ENCODE measurements at regions not wholly inside any gene's neighbourhood (a gene's known extent, or its start where the extent isn't known, plus 50 kb on each side); places are given as distances from the start of the nearest gene placed in this dataset.

- intact Hi-C loops (cut with micrococcal nuclease) (no loop called here), dilution Hi-C loops (cut with HindIII; ENCODE audit: low sequenced_read_pairs, unreplicated experiment) (no loop called here), in situ Hi-C loops (cut with MboI; ENCODE audit: low sequenced_read_pairs) (no loop called here)
- no peaks in the 10 kb centered on the region for H3K4me1 ChIP-seq (ENCODE audit: control insufficient read depth, insufficient read depth, low read length)
- no peak overlapping the region for H3K56ac ChIP-seq (ENCODE audit: extremely low read depth, insufficient read depth, low read length)
- no peak overlapping the region for H2BK5ac ChIP-seq (ENCODE audit: low read depth, low read length, poor library complexity, severe bottlenecking)
- H3K14ac ChIP-seq (replicated peaks; ENCODE audit: low read depth, low read length), result no peak overlapping the region
- ATAC-seq (ENCODE audit: low read depth) (no peak), DNase-seq (no peak)
- no peak overlapping the region for H2BK20ac ChIP-seq (ENCODE audit: low read depth, low read length)
- no peak overlapping the region for H4K8ac ChIP-seq (ENCODE audit: low read depth in 2 of 2, low read length in 2 of 2)
- no peak overlapping the region for H2AFZ ChIP-seq (replicated peaks; ENCODE audit: low read length, poor library complexity)
- H2AK9ac ChIP-seq (replicated peaks; ENCODE audit: low read depth, low read length, poor library complexity), result no peak overlapping the region
- H3K9me1 ChIP-seq (ENCODE audit: insufficient read depth, low read length), result no peaks in the 10 kb centered on the region
- no peak overlapping the region for H2BK15ac ChIP-seq (ENCODE audit: low read depth, low read length)
- H4K91ac ChIP-seq (ENCODE audit: insufficient read depth, low read depth, low read length), result no peak overlapping the region
- no peak overlapping the region for H2BK120ac ChIP-seq (ENCODE audit: low read depth, low read length)
- no peak overlapping the region for H3K4me2 ChIP-seq (ENCODE audit: low read depth, low read length)
- CTCF ChIA-PET, result no interaction called here
- H3K18ac ChIP-seq (ENCODE audit: low read depth, low read length), result no peak overlapping the region
- H3K9me3 ChIP-seq (ENCODE audit: control insufficient read depth, insufficient read depth, low read length), result peaks cover 15% of the 10 kb centered on the region
- H3K36me3 ChIP-seq (ENCODE audit: control insufficient read depth, insufficient read depth, low read length), result no peaks in the 10 kb centered on the region
- H3K4ac ChIP-seq (ENCODE audit: low read depth, low read length), result no peak overlapping the region
- H3K79me1 ChIP-seq (ENCODE audit: low read depth in 1 of 2, low read length in 2 of 2), result no peaks in the 10 kb centered on the region
- no peak overlapping the region for H3K4me3 ChIP-seq (ENCODE audit: insufficient read depth, low read depth, low read length)
- BruUV-seq (replicated peaks), result no TSS peak
- H2AK5ac ChIP-seq (ENCODE audit: low read depth, low read length), result no peak overlapping the region
- no peak overlapping the region for H4K5ac ChIP-seq (ENCODE audit: low read depth, low read length)
- H3K27me3 ChIP-seq (ENCODE audit: control insufficient read depth, insufficient read depth, low read length), result no peaks in the 10 kb centered on the region
- H3K27ac ChIP-seq (ENCODE audit: insufficient read depth, low read length), result no peak overlapping the region
- no peaks in the 10 kb centered on the region for H4K20me1 ChIP-seq (ENCODE audit: insufficient read depth, low read length)
- WGBS, 2 experiments (ENCODE audit: extremely low coverage in 2 of 2, insufficient read length in 1 of 2), result no CpG with 5 or more reads among the region's 1 CpG
- no peak overlapping the region for H3K9ac ChIP-seq (ENCODE audit: low read depth, low read length)
- no peak for TF ChIP-seq MXI1 (IDR thresholded peaks at IDR 0.05; ENCODE audit: borderline replicate concordance, low read depth, low read length)
- TF ChIP-seq USF2 (IDR thresholded peaks at IDR 0.05; ENCODE audit: low read depth, low read length), result no peak
- TF ChIP-seq NFE2L2 (IDR thresholded peaks at IDR 0.05; ENCODE audit: low read depth, low read length), result no peak
- no peak for TF ChIP-seq MAFK (IDR thresholded peaks at IDR 0.05; ENCODE audit: low read depth, low read length)
- TF ChIP-seq CEBPB (IDR thresholded peaks at IDR 0.05; ENCODE audit: low read depth, low read length), result no peak
- TF ChIP-seq MAZ (IDR thresholded peaks at IDR 0.05; ENCODE audit: borderline replicate concordance, low read depth, low read length), result no peak
- TF ChIP-seq CHD1 (IDR thresholded peaks at IDR 0.05; ENCODE audit: low read depth, low read length), result no peak
- no peak for TF ChIP-seq CTCF (conservative IDR thresholded peaks at IDR 0.05; ENCODE audit: low read depth, low read length)
- no peak for TF ChIP-seq RCOR1 (IDR thresholded peaks at IDR 0.05; ENCODE audit: insufficient replicate concordance, low read length)
- TF ChIP-seq ELK1 (IDR thresholded peaks at IDR 0.05; ENCODE audit: borderline replicate concordance, low read depth, low read length), result no peak
- TF ChIP-seq FOS (IDR thresholded peaks at IDR 0.05; ENCODE audit: low read depth, low read length), result no peak
- no peak for TF ChIP-seq SMC3 (IDR thresholded peaks at IDR 0.05; ENCODE audit: low read depth, low read length)
- TF ChIP-seq POLR2A (IDR thresholded peaks at IDR 0.05; ENCODE audit: low read depth, low read length), result no peak
- no peak for TF ChIP-seq RAD21 (IDR thresholded peaks at IDR 0.05; ENCODE audit: low read length)
- no peak for TF ChIP-seq BHLHE40 (IDR thresholded peaks at IDR 0.05; ENCODE audit: low read depth, low read length)
- POLR2A ChIA-PET (ENCODE audit: unreplicated experiment), result no interaction called here
- no peak overlapping the region for H3K23ac ChIP-seq (ENCODE audit: low read depth, low read length)
Observed at GRCh38 chr15:93897377-93897776, 334.0 kb upstream of the MCTP2 start.
